ENCODE measurements at regions not wholly inside any gene's neighbourhood (a gene's known extent, or its start where the extent isn't known, plus 50 kb on each side); places are given as distances from the start of the nearest gene placed in this dataset.
A peak's percentile ranks its signal among the peaks of the same experiment; 100 is the strongest.

DNA sequence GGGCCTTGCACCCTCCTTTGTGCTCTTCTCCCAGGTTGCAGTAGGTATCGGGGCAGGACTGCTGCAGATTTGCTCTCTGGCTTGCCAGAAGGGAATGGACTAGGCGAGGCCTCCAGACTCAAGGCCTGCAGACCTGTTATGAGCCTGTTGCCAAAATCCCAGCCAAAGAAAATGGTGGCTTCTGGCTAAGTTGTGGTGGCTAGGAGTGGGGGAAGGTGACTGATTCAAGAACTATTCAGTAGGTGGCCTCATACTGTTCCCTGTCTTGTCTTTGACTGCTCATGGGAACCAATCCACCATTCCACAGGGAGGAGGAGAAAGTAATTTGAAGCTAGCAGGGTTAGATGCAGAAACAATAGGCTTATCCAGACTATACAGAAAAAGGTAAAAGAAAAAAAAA, 380.4 kb upstream of the PROK2 start:
- Histone ChIP-seq H3K9me1 (ENCODE audit: insufficient read depth, low read length) (no peaks in the 10 kb centered on the region), H3K18ac (ENCODE audit: low read depth, low read length) (no peak overlapping the region), H3K56ac (ENCODE audit: extremely low read depth, insufficient read depth, low read length) (no peak overlapping the region), H2BK15ac (ENCODE audit: low read depth, low read length) (no peak overlapping the region), H3K4me3 (ENCODE audit: insufficient read depth, low read depth, low read length) (no peak overlapping the region), H2AK9ac (replicated peaks; ENCODE audit: low read depth, low read length, poor library complexity) (no peak overlapping the region), H4K91ac (ENCODE audit: insufficient read depth, low read depth, low read length) (no peak overlapping the region), H2BK5ac (ENCODE audit: low read depth, low read length, poor library complexity, severe bottlenecking) (no peak overlapping the region), H3K36me3 (ENCODE audit: control insufficient read depth, insufficient read depth, low read length) (no peaks in the 10 kb centered on the region), H3K23ac (ENCODE audit: low read depth, low read length) (no peak overlapping the region), H3K4me1 (ENCODE audit: control insufficient read depth, insufficient read depth, low read length) (no peaks in the 10 kb centered on the region), H3K9me3 (ENCODE audit: control insufficient read depth, insufficient read depth, low read length) (no peaks in the 10 kb centered on the region), H3K4me2 (ENCODE audit: low read depth, low read length) (no peak overlapping the region), H3K9ac (ENCODE audit: low read depth, low read length) (no peak overlapping the region), H2AK5ac (ENCODE audit: low read depth, low read length) (no peak overlapping the region), H2AFZ (replicated peaks; ENCODE audit: low read length, poor library complexity) (no peak overlapping the region), H3K27me3 (ENCODE audit: control insufficient read depth, insufficient read depth, low read length) (peaks cover 10% of the 10 kb centered on the region), H4K5ac (ENCODE audit: low read depth, low read length) (no peak overlapping the region), H3K4ac (ENCODE audit: low read depth, low read length) (no peak overlapping the region), H2BK20ac (ENCODE audit: low read depth, low read length) (no peak overlapping the region), H4K20me1 (ENCODE audit: insufficient read depth, low read length) (no peaks in the 10 kb centered on the region), H2BK120ac (ENCODE audit: low read depth, low read length) (no peak overlapping the region), H4K8ac (ENCODE audit: low read depth in 2 of 2, low read length in 2 of 2) (no peak overlapping the region), H3K79me1 (ENCODE audit: low read depth in 1 of 2, low read length in 2 of 2) (no peaks in the 10 kb centered on the region), H3K14ac (replicated peaks; ENCODE audit: low read depth, low read length) (no peak overlapping the region), H3K27ac (ENCODE audit: insufficient read depth, low read length) (no peak overlapping the region)
- intact Hi-C loops (cut with micrococcal nuclease): no loop called here
- 100% methylated on average over 1 of the region's 2 CpGs; no CpG with 5 or more reads in 1 of the 2 experiments for WGBS, 2 experiments (ENCODE audit: extremely low coverage in 2 of 2, insufficient read length in 1 of 2)
- POLR2A ChIA-PET (ENCODE audit: unreplicated experiment): no interaction called here
- no TSS peak for BruUV-seq (replicated peaks)
- ATAC-seq (ENCODE audit: low read depth): no peak
- no peak for TF ChIP-seq SMC3 (IDR thresholded peaks at IDR 0.05; ENCODE audit: low read depth, low read length)
- no peak for TF ChIP-seq BHLHE40 (IDR thresholded peaks at IDR 0.05; ENCODE audit: low read depth, low read length)
- TF ChIP-seq, protein P1, sequence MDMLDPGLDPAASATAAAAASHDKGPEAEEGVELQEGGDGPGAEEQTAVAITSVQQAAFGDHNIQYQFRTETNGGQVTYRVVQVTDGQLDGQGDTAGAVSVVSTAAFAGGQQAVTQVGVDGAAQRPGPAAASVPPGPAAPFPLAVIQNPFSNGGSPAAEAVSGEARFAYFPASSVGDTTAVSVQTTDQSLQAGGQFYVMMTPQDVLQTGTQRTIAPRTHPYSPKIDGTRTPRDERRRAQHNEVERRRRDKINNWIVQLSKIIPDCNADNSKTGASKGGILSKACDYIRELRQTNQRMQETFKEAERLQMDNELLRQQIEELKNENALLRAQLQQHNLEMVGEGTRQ (IDR thresholded peaks at IDR 0.05; ENCODE audit: low read depth, low read length): no peak
- TF ChIP-seq CHD1 (IDR thresholded peaks at IDR 0.05; ENCODE audit: low read depth, low read length): no peak
- no peak for TF ChIP-seq RAD21 (IDR thresholded peaks at IDR 0.05; ENCODE audit: low read length)
- TF ChIP-seq NFE2L2 (IDR thresholded peaks at IDR 0.05; ENCODE audit: low read depth, low read length): no peak
- TF ChIP-seq MAZ (IDR thresholded peaks at IDR 0.05; ENCODE audit: borderline replicate concordance, low read depth, low read length): no peak
- peak; percentile 7 for DNase-seq
- CTCF ChIA-PET: interaction anchor here (0.9 kb wide), 1 partner anchor 57 kb away, joined by 3 read pairs; no protein-coding TSS in a partner anchor
- dilution Hi-C loops (cut with HindIII; ENCODE audit: low sequenced_read_pairs, unreplicated experiment): no loop called here
- in situ Hi-C loops (cut with MboI; ENCODE audit: low sequenced_read_pairs): no loop called here

All from IMR-90 (cell line).